HCT116 (cell line): ENCODE measurements at regions not wholly inside any gene's neighbourhood (a gene's known extent, or its start where the extent isn't known, plus 50 kb on each side); places are given as distances from the start of the nearest gene placed in this dataset.

ENCODE experiments used
- CEBPB ChIP-seq: IDR thresholded peaks from 2 replicates; pipeline ENCODE4 v1.6.1; 2012; ENCODE audit warnings: low read depth
- CTCF ChIP-seq, 3 experiments: fragments of 200-600 bp in 1 of 3; sonication (generic) in 1 of 3; IDR thresholded peaks in 2 of 3; conservative IDR thresholded peaks in 1 of 3; 2 replicates each; pipeline ENCODE4 v1.5.1; 2012 to 2017; ENCODE audit warnings: low read depth in 2 of 3, low read length in 2 of 3, antibody characterized with exemption in 1 of 3, borderline replicate concordance in 1 of 3, control low read depth in 1 of 3, mild to moderate bottlenecking in 1 of 3, mixed read lengths in 1 of 3, mixed run types in 1 of 3, moderate library complexity in 1 of 3; ENCODE audit not compliant: insufficient read depth in 1 of 3
- ELF1 ChIP-seq: IDR thresholded peaks from 2 replicates; pipeline ENCODE4 v1.6.1; 2012; ENCODE audit warnings: low read depth, borderline replicate concordance
- EZH2 ChIP-seq: fragments of 200-600 bp; sonication (generic); IDR thresholded peaks from 2 replicates; pipeline ENCODE4 v1.6.1; 2017; ENCODE audit warnings: antibody characterized with exemption, mixed run types
- POLR2A ChIP-seq: IDR thresholded peaks from 2 replicates; pipeline ENCODE4 v1.7.0; 2011; ENCODE audit warnings: borderline replicate concordance; ENCODE audit not compliant: insufficient read depth, insufficient read length; ENCODE audit errors: extremely low read depth
- REST ChIP-seq: IDR thresholded peaks from 2 replicates; pipeline ENCODE4 v1.6.1; 2012; ENCODE audit warnings: low read depth
- TCF7L2 ChIP-seq: IDR thresholded peaks from 2 replicates; pipeline ENCODE4 v1.7.0; 2011; ENCODE audit warnings: borderline replicate concordance, inconsistent platforms; ENCODE audit not compliant: insufficient read depth, insufficient read length; ENCODE audit errors: extremely low read depth
- YY1 ChIP-seq: IDR thresholded peaks from 2 replicates; pipeline ENCODE4 v1.6.1; 2011; ENCODE audit warnings: low read length, low read depth, moderate library complexity, mild to moderate bottlenecking; ENCODE audit not compliant: insufficient replicate concordance; ENCODE audit errors: extremely low read depth

- TF ChIP-seq REST (no peak), TCF7L2 (no peak), EZH2 (no peak), POLR2A (no peak), CTCF (IDR thresholded peaks at IDR 0.05 in 2 of 3, conservative IDR thresholded peaks at IDR 0.05 in 1 of 3; ENCODE audit: borderline replicate concordance in 1 of 3, insufficient read depth in 1 of 3, low read depth in 2 of 3, low read length in 2 of 3) (no peak), ELF1 (no peak), YY1 (no peak), CEBPB (no peak)
These were observed 659.1 kb downstream of the PRELID2 start for GRCh38 chr5:145176041-145176440.
